Mucosa of descending colon (tissue), 3 donors: ENCODE measurements at regions not wholly inside any gene's neighbourhood (a gene's known extent, or its start where the extent isn't known, plus 50 kb on each side); places are given as distances from the start of the nearest gene placed in this dataset.

Source experiments
- ATAC-seq: fragments of 200-7000 bp; cut with Tn5 transposase; one replicate; pipeline ENCODE4 v1.9.1; 2020; ENCODE audit warnings: mild to moderate bottlenecking, moderate library complexity
- DNase-seq, 3 donors: peaks; one replicate each; pipeline ENCODE4 v3.0.0-alpha.2; 2020
- H3K36me3 ChIP-seq: fragments of 200-600 bp; one replicate; pipeline ENCODE4 v1.8.0; 2021; ENCODE audit warnings: low read depth, mild to moderate bottlenecking
- H3K4me1 ChIP-seq: fragments of 200-600 bp; one replicate; pipeline ENCODE4 v1.8.0; 2021; ENCODE audit warnings: low read depth, mild to moderate bottlenecking
- H3K4me3 ChIP-seq: fragments of 200-600 bp; one replicate; pipeline ENCODE4 v1.8.0; 2021; ENCODE audit warnings: mild to moderate bottlenecking
- H3K9me3 ChIP-seq: fragments of 200-600 bp; one replicate; pipeline ENCODE4 v1.8.0; 2021; ENCODE audit warnings: mild to moderate bottlenecking
- CTCF ChIP-seq: fragments of 200-600 bp; IDR thresholded peaks from one replicate; pipeline ENCODE4 v1.8.0; 2022; ENCODE audit warnings: antibody characterized with exemption, mild to moderate bottlenecking
- intact Hi-C, 2 donors: fragments of 100-400 bp; cut with DNase I in 1 of 2; cut with micrococcal nuclease in 1 of 2; formaldehyde crosslinking; loops; one replicate each; pipeline versions ENCODE4 v1.11.0 to v1.11.1; 2022; cut with DNase I, micrococcal nuclease
- donor health status: DM: no; HTN: no; CAD: no; lungs with moderate emphysema.
- donor health status: DM: no; HTN: no; CAD: no.
- donor health status: DM: no; HTN: yes; CAD: no.

- H3K4me3 ChIP-seq = no peak overlapping the region
- no peak for TF ChIP-seq CTCF
These were observed 100.4 kb downstream of the ING1 start for GRCh38 chr13:110813646-110814624.

GRCh38 chr13:110815471-110816204 lies 99.2 kb downstream of the ANKRD10 start:
- ATAC-seq = peak; percentile 73
- no peak for TF ChIP-seq CTCF
- intact Hi-C loops = loop anchor here (10.0 kb wide), 1 partner anchor 221 kb away; no protein-coding TSS in a partner anchor

More at GRCh38 chr13:110813646-110814624, 100.4 kb downstream of the ING1 start:
- no peak for ATAC-seq
- Histone ChIP-seq H3K36me3 (no peaks in the 10 kb centered on the region), H3K9me3 (no peaks in the 10 kb centered on the region), H3K4me1 (no peaks in the 10 kb centered on the region)
- no peak for DNase-seq
- intact Hi-C loops = loop anchor here (10.0 kb wide), 1 partner anchor 219 kb away; no protein-coding TSS in a partner anchor

GRCh38 chr13:110816500-110816899 lies 98.4 kb downstream of the ANKRD10 start:
- no peaks in the 10 kb centered on the region for H3K9me3 ChIP-seq
- intact Hi-C loops = loop anchor here (10.0 kb wide), 1 partner anchor 222 kb away; no protein-coding TSS in a partner anchor
- H3K36me3 ChIP-seq = no peaks in the 10 kb centered on the region
- peaks cover 6% of the 10 kb centered on the region for H3K4me1 ChIP-seq
- no peak for DNase-seq
- no peak for ATAC-seq
- no peak overlapping the region for H3K4me3 ChIP-seq
- TF ChIP-seq CTCF = no peak

More at GRCh38 chr13:110815471-110816204, 99.2 kb downstream of the ANKRD10 start:
- DNase-seq = peak in 1 of 3 donors; percentile 23
- H3K9me3 ChIP-seq = no peaks in the 10 kb centered on the region
- H3K4me3 ChIP-seq = no peak overlapping the region
- H3K4me1 ChIP-seq = peaks cover 6% of the 10 kb centered on the region
- no peaks in the 10 kb centered on the region for H3K36me3 ChIP-seq

GRCh38 chr13:110817143-110817542 lies 97.7 kb downstream of the ANKRD10 start:
- DNase-seq = no peak
- H3K4me3 ChIP-seq = no peak overlapping the region
- intact Hi-C loops = loop anchor here (10.0 kb wide), 1 partner anchor 222 kb away; no protein-coding TSS in a partner anchor
- H3K36me3 ChIP-seq = no peaks in the 10 kb centered on the region
- no peak for ATAC-seq
- no peak for TF ChIP-seq CTCF
- H3K4me1 ChIP-seq = peaks cover 6% of the 10 kb centered on the region
- no peaks in the 10 kb centered on the region for H3K9me3 ChIP-seq

- no peak overlapping the region for H3K4me3 ChIP-seq
- intact Hi-C loops = loop anchor here (10.0 kb wide), 1 partner anchor 224 kb away; no protein-coding TSS in a partner anchor
- H3K9me3 ChIP-seq = no peaks in the 10 kb centered on the region
- DNase-seq = no peak
- H3K36me3 ChIP-seq = no peaks in the 10 kb centered on the region
- peaks cover 6% of the 10 kb centered on the region for H3K4me1 ChIP-seq
- no peak for ATAC-seq
- no peak for TF ChIP-seq CTCF
These were observed 96.1 kb downstream of the ANKRD10 start for GRCh38 chr13:110818747-110819146.
